ENCODE measurements at regions not wholly inside any gene's neighbourhood (a gene's known extent, or its start where the extent isn't known, plus 50 kb on each side); places are given as distances from the start of the nearest gene placed in this dataset.

GRCh38 chr5:96052374-96052773, 90.7 kb upstream of the ELL2 start (continued):
- TF ChIP-seq TAF7 (optimal IDR thresholded peaks at IDR 0.05; ENCODE audit: borderline replicate concordance, low read depth, low read length) (no peak), RAD21 (IDR thresholded peaks at IDR 0.05 in 1 of 2, conservative IDR thresholded peaks at IDR 0.05 in 1 of 2; ENCODE audit: low read depth in 2 of 2, low read length in 2 of 2) (no peak), RNF2 (IDR thresholded peaks at IDR 0.05; ENCODE audit: borderline replicate concordance, low read depth, low read length, missing control alignments, poor library complexity, severe bottlenecking) (no peak), ATF3 (IDR thresholded peaks at IDR 0.05; ENCODE audit: insufficient read depth, low read depth, low read length) (no peak), TBP (IDR thresholded peaks at IDR 0.05; ENCODE audit: low read depth, low read length) (no peak)

Data from H1 (cell line).